IgD-negative memory B cell (primary cell): ENCODE measurements at regions not wholly inside any gene's neighbourhood (a gene's known extent, or its start where the extent isn't known, plus 50 kb on each side); places are given as distances from the start of the nearest gene placed in this dataset.
A peak's percentile ranks its signal among the peaks of the same experiment; 100 is the strongest.

Experiments used
- H3K27ac Mint-ChIP-seq, 3 donors: one replicate each; pipeline ENCODE4 v1.8.0; 2020 to 2022; ENCODE audit warnings: mild to moderate bottlenecking in 3 of 3, mixed read lengths in 3 of 3, moderate library complexity in 1 of 3
- H3K27me3 Mint-ChIP-seq: one replicate; pipeline ENCODE4 v1.8.0; 2021; ENCODE audit warnings: mixed read lengths
- H3K36me3 Mint-ChIP-seq: one replicate; pipeline ENCODE4 v1.8.0; 2020; ENCODE audit warnings: mild to moderate bottlenecking, mixed read lengths
- H3K4me1 Mint-ChIP-seq, 3 donors: one replicate each; pipeline ENCODE4 v1.8.0; 2020 to 2022; ENCODE audit warnings: mixed read lengths in 3 of 3, mild to moderate bottlenecking in 1 of 3
- H3K4me3 Mint-ChIP-seq, 4 donors: one replicate each; pipeline ENCODE4 v1.8.0; 2020 to 2022; ENCODE audit warnings: mild to moderate bottlenecking in 4 of 4, mixed read lengths in 4 of 4, moderate library complexity in 3 of 4
- H3K9me3 Mint-ChIP-seq, 3 donors: one replicate each; pipeline ENCODE4 v1.8.0; 2020 to 2021; ENCODE audit warnings: mixed read lengths in 3 of 3, mild to moderate bottlenecking in 1 of 3

DNA sequence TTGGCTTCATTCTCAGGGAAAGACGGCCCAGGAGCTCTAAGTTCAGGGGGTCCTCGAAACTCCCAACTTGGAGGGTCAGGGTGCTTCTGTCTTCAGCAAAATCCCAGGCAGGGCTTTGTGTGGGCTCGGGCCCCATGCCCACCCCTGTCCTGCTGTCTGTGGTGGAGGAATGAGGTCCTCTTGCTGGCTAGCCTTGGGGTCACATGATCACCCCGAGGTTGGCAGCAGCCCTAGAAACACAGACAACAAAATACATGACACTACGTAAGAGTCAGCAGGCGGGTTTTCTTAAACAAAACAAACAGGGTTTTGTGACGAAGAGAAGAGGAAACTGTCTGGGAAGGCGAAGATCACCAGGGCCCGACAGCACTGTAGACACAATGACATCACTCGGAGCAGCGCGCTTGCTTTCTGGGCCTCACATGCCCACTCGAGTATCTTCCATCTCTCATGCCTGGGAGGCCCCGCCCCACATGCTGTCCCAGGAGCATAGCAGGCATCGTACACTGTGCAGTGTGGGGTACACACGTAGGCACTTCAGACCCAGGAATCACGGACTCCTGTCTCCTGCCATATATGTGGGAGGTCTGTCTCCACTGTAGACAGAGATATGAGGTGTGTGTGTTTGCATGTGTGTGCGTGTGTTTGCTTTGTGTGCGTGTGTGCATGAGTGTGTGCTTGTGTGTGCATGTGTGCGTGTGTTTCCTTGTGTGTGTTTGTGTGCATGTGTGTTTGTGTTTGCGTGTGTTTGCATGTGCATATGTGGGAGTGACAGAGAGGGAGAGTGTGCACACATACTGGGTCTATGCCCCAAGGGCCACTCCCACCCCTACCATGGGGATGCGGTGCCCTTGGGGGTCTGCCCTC, 94.7 kb downstream of the SIK1 start:
- H3K4me3 Mint-ChIP-seq: peak overlapping the region in 1 of 4 donors; percentile 30
- peaks cover 0 to 6% (median 4%) of the 10 kb centered on the region in 3 donors for H3K4me1 Mint-ChIP-seq
- peaks cover 0 to 3% (median 0%) of the 10 kb centered on the region in 3 donors for H3K9me3 Mint-ChIP-seq
- no peaks in the 10 kb centered on the region for H3K36me3 Mint-ChIP-seq
- H3K27ac Mint-ChIP-seq: no peak overlapping the region
- H3K27me3 Mint-ChIP-seq: no peaks in the 10 kb centered on the region

DNA sequence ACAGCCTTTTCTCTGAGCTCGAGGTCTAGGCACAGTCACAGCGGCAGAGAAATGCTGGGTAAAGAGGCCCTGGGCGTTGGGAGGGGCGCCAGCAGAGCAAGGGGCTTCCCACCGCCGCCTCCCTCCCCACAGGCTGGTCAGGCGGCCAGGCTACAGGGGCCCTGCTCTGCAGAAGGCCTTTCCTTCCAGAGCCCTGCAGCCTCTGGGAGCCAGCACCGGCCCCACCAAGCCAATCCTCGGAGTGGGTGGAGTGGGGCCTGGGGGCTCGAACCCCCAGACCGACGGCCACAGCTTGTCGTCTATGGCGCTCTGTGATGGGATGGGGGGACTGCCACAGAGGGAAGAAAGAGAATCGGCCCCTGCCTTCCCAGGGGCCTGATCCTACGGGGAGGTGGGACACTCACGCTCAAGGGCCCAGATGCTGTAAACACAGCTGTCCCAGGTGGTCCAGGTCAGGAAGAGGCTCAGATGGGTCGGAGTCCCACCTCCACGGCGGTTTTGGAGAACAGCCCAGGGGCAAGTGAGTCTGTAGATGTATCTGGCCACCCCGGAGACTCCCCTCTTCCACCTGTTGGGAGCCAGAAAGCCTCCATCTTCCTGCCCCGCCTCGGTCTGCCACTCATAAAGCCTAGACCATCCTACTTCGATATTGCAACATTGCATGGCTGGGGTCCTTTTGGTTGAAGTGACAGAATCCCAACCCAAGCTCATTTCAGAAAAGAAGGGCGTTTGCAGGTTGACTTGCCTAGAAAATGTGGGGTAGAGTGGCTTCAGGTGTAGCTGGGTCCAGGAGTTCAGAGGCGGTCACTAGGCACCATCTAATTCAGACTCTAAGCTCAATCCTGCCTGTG, 95.6 kb downstream of the SIK1 start:
- H3K9me3 Mint-ChIP-seq: no peaks in the 10 kb centered on the region
- H3K4me3 Mint-ChIP-seq: no peak overlapping the region
- no peaks in the 10 kb centered on the region for H3K36me3 Mint-ChIP-seq
- no peak overlapping the region for H3K27ac Mint-ChIP-seq
- no peaks in the 10 kb centered on the region for H3K27me3 Mint-ChIP-seq
- peaks cover 0 to 6% (median 5%) of the 10 kb centered on the region in 3 donors for H3K4me1 Mint-ChIP-seq

DNA sequence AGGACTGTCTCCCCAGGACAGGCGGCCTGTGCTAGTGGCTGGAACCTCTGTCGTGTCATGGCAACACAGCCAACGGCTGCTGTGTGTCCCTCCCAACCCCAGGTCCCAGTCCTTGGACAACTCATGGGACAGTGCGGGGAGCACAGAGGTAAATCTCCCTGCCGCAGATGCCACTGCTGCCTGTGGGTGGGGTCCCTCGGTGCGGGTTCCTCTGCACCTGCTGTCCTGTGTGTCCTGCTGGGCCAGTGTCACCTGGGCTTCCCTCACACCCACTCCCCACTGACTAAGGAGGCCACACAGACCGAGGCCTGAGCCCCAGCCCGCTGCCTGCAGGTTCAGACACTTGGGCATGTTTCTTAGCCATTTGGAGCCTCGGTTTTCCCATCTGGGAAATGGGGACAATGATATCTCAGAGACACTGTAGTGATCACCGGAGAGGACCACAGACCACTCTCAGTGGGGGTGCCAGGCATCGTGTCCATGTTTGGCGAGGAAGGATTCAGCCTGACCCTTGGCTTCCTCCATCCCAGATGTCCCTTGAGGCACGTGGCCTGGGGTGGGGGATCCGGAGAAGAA, 96.5 kb downstream of the SIK1 start:
- no peaks in the 10 kb centered on the region for H3K9me3 Mint-ChIP-seq
- peaks cover 5 to 12% (median 11%) of the 10 kb centered on the region in 3 donors for H3K4me1 Mint-ChIP-seq
- no peak overlapping the region for H3K4me3 Mint-ChIP-seq
- H3K27ac Mint-ChIP-seq: no peak overlapping the region
- H3K27me3 Mint-ChIP-seq: no peaks in the 10 kb centered on the region
- no peaks in the 10 kb centered on the region for H3K36me3 Mint-ChIP-seq

DNA sequence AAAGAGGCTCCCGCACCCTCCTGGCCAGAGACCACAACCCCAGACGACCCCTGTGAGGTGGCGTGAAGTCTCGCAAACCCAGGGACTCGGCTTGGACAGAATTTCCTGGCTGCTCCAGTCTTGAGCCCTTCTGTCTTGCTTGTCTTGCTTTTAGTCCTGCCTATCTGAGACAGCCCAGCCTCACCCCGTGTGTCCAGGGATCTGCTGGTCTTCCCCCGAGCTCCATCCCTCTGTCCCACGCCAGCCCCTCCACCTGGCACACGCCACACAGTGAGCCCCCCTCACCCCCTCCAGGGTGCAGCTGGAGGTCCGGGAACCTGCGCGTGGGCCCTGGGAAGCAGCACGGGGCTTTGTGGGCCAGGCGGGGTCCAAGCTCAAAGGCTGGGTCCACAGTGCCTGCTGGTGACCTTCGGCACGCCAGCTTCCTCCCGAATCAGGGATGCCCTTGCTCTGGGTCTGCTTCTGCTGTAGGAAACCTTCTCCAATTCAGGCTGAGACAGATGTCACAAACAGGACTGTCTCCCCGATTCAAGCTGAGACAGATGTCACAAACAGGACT, 97.1 kb downstream of the SIK1 start:
- Mint-ChIP-seq H3K27me3 (no peaks in the 10 kb centered on the region), H3K9me3 (no peaks in the 10 kb centered on the region), H3K4me3 (no peak overlapping the region), H3K27ac (no peak overlapping the region), H3K36me3 (no peaks in the 10 kb centered on the region), H3K4me1 (peaks cover 5 to 12% (median 12%) of the 10 kb centered on the region in 3 donors)

DNA sequence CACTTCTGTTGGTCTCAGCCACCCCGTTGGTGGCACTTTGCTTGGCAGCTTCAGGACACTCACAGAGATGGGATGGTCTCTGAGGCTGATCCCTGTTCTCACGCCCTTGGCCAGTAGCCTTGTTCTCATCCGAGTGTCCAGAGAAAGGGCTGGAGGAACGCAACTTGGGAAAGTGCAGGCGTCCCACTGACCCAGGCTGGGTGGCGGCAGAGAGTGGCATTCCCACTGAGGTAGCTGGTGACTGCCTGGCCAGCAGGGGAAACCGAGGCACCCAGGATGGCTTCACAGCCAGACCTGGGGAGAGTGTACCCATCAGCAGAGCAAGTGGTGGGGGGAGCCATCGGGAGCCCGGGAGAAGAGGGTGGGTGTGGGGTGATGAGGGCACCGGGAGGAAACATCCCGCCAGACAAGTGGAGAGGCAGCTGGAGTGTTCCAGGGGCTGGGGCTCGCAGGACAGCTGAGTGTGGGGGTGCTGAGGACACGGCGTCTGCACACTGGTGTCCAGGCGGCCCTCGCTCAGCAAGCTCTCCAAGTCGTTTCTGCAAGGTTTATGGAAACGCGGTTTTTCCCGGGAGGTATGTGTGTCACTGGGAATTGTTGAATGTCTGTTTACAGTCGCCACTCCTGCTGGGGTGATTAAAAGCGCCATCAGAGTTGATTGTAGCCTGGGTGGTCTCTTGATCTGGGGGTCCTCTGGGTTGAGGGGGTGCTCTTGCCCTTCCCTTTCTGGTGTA, 97.8 kb downstream of the SIK1 start:
- Mint-ChIP-seq H3K4me1 (peaks cover 5 to 12% (median 9%) of the 10 kb centered on the region in 3 donors), H3K4me3 (no peak overlapping the region), H3K27ac (no peak overlapping the region), H3K27me3 (no peaks in the 10 kb centered on the region), H3K36me3 (no peaks in the 10 kb centered on the region), H3K9me3 (no peaks in the 10 kb centered on the region)

DNA sequence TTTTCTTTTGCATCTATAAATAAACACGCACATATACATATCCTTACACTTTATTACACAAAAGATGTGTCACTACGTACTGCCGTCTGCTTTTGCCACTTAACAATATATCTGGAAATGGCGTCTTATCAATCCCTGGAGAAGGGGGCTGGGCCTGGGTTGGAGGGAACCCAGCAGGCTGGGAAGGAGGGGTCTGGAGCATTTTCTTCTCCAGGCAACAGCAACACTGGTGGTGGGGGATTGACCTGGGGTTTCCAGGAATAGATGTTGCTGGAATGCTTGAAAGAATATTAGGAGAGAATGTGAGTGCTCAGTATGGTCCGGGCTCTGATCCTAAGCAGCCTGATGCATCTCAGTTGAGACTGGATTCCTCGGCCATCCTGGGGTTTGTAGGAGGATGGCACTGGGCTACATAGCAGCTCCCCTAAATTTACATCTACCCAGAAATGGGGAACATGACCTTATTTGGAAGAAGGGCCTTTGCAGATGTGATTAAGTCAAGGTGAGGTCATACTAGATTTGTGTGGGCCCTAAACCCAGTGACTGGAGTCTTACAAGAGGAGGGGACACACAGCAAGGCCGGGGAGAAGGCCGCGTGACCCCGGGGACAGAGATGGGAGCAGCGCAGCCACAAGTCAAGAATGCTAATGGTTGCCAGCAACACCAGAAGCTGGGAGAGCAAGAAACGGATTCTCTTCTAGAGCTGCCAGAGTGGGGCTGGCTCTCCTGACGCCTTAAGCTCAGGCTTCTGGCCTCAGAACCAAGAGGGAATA, 98.6 kb downstream of the SIK1 start:
- peak overlapping the region in 2 of 3 donors; percentile 1 to 64 for H3K27ac Mint-ChIP-seq
- peaks cover 5 to 12% (median 9%) of the 10 kb centered on the region in 3 donors for H3K4me1 Mint-ChIP-seq
- H3K4me3 Mint-ChIP-seq: no peak overlapping the region
- H3K27me3 Mint-ChIP-seq: no peaks in the 10 kb centered on the region
- H3K36me3 Mint-ChIP-seq: no peaks in the 10 kb centered on the region
- no peaks in the 10 kb centered on the region for H3K9me3 Mint-ChIP-seq

DNA sequence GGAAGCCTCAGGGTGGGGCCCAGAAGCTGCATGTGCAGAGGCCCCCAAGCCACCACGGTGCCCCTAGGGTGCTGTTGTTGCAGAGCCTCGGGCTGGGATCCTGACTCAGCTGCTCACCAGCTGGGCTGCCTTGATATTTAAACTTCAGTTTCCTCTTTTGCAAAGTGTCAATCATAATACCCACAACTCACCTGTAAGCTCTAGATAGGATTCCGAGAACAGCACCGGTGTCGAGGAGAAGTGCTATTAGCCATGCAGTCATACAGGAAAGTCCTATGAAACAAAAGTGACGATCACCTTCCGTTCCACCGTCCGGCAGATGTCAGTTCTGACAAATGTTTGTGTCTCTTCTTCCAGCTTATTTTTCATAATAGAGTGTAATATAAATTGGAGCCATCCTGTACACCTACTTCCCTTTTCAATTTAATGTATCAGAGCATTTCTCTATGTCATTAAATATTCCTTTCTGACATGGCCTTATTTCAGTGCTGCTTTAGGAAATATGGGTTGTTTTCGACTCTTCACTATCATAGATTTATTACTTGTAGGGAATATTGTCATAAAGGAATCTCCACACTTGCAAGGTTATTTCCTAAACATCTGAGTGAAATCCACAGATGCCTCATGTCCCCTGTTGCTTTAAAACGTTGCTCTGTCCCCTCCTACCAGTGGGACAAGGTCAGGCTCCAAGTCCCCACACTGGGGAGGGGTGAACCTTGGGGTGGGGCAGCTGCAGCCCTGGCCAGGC, 100.8 kb downstream of the SIK1 start:
- Mint-ChIP-seq H3K36me3 (no peaks in the 10 kb centered on the region), H3K4me3 (peak overlapping the region in 1 of 4 donors; percentile 43), H3K9me3 (no peaks in the 10 kb centered on the region), H3K4me1 (peaks cover 5 to 12% (median 8%) of the 10 kb centered on the region in 3 donors), H3K27ac (peak overlapping the region in 1 of 3 donors; percentile 97), H3K27me3 (peaks cover 2% of the 10 kb centered on the region)

DNA sequence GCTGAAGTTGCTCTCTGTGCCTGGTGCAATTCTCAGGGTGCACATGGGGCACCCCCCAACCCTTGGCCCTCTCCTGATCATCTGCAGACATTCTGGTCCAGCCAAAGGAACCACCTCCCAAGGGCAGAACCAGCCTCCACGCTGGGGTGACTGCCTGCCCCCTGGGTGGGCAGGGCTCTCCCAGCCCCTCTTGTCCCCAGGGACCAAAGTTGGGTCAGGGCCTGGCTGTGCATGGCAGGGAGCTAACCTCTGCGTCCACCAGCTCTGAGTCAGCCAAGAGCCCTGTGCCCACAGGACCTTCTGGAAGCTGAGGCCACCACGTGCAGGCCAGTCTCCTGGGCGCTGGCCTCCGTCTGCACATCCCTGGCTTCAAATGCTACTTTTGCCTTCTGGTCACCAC, 101.9 kb downstream of the SIK1 start:
- Mint-ChIP-seq H3K36me3 (no peaks in the 10 kb centered on the region), H3K9me3 (no peaks in the 10 kb centered on the region), H3K27ac (peak overlapping the region in 1 of 3 donors; percentile 97), H3K4me3 (no peak overlapping the region), H3K4me1 (peaks cover 5 to 12% (median 10%) of the 10 kb centered on the region in 3 donors), H3K27me3 (peaks cover 2% of the 10 kb centered on the region)

DNA sequence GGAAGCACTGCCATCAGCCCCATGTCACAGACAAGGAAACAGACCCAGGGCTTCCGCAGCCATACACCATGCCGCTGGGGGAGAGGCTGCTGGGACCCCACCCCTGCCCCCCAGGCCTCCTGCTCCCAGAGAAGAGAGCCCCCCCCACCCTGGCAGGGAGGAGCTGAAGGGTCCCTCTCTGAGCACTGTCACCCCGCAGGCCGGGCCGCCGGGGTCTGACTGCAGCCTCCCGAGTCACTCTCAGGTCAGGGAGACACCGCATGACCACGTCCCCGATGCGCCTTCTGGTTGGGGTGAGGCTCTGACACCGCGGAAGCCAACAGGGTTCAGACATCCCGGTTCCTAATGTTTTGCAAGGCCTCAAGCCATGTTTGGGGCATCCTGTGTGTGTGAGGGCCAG, 102.3 kb downstream of the SIK1 start:
- Mint-ChIP-seq H3K9me3 (no peaks in the 10 kb centered on the region), H3K27ac (no peak overlapping the region), H3K4me1 (peaks cover 5 to 13% (median 12%) of the 10 kb centered on the region in 3 donors)

DNA sequence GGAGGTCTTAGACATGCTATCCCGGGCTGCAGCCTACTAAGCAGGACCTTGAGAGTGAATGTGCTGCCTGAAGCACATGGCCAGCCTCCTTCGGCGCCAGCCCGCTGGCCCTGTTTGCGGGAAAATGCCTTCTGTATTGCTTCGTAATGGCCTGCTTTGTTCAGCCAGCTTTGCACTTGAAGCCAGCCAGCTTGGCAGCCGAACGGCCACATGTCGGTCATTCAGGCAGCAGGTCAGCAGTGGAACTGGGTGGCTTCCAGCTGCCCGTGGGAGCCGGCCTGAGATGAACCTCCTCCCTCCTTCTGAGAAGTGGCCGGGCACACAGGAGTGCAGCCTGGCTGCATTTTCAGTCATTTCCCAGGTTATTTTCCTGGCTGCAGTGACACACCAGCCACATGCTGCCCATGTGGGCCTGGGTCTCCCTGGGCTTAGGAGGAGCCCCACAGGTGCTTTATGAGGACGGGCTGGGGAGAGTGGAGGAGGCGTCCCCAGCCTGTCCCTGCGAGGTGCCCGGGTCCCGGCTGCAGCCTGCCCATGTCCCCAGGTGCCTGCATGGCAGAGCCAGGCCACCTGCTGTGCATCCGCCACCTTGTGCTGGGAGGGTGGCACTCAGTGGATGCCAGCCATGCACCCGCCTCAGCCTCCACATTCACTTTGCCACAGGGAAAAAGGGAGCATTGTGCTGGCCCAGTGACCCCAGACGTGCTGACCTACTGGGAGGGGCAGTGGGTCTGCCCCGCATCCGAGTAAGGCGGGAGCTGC, 103.5 kb downstream of the SIK1 start:
- no peaks in the 10 kb centered on the region for H3K36me3 Mint-ChIP-seq
- H3K27ac Mint-ChIP-seq: peak overlapping the region in 1 of 3 donors; percentile 64
- H3K27me3 Mint-ChIP-seq: peaks cover 7% of the 10 kb centered on the region
- peaks cover 0 to under 1% (median 0%) of the 10 kb centered on the region in 3 donors for H3K9me3 Mint-ChIP-seq
- H3K4me3 Mint-ChIP-seq: no peak overlapping the region
- H3K4me1 Mint-ChIP-seq: peaks cover 10 to 23% (median 23%) of the 10 kb centered on the region in 3 donors

More for the DNA sequence above, 102.3 kb downstream of the SIK1 start:
- Mint-ChIP-seq H3K4me3 (no peak overlapping the region), H3K27me3 (peaks cover 2% of the 10 kb centered on the region), H3K36me3 (no peaks in the 10 kb centered on the region)

DNA sequence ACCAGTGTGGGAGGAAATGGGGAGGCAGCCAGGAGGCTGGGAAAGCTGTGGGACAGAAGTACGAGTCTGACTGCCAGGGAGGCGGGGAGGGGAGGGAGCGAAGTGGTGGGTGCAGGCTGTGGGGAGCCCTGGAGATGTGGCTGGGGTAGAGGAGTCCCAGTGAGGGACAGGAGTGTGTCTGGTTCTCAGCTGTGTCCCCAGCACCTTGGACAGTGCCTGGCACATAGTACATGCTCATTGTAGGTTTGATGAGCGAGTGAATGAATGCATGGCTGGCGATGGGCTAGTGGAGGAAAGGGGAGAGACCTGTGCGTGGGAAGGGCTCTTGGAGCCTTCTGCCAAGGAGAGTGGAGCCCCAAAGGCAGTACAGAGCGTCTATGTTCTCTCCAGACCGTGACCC, 104.1 kb downstream of the SIK1 start:
- peaks cover 0 to 2% (median 0%) of the 10 kb centered on the region in 3 donors for H3K9me3 Mint-ChIP-seq
- peak overlapping the region in 1 of 3 donors; percentile 64 for H3K27ac Mint-ChIP-seq
- H3K36me3 Mint-ChIP-seq: no peaks in the 10 kb centered on the region
- no peak overlapping the region for H3K4me3 Mint-ChIP-seq
- peaks cover 7% of the 10 kb centered on the region for H3K27me3 Mint-ChIP-seq
- peaks cover 11 to 24% (median 18%) of the 10 kb centered on the region in 3 donors for H3K4me1 Mint-ChIP-seq

DNA sequence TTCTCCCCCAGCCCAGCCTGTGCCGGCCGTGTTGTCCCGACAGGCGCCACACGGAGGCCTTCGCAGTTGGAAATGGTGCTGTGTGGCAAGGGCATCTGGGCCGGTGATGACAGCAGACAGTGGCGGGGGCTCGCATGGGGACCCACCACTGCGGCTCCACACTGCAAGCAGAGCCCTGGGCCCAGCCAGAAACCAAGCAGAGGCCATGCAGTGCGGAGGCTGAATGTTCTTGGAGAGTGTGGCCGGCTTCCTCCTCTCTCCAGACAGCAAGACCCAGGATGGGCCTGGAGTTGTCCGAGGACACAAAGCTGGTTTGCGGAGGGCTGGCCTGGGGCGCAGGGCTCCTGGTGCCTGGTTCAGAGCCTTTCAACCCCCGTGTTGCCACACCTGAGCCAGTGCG, 104.6 kb downstream of the SIK1 start:
- Mint-ChIP-seq H3K4me1 (peaks cover 11 to 24% (median 18%) of the 10 kb centered on the region in 3 donors), H3K27ac (no peak overlapping the region), H3K9me3 (peaks cover 0 to 2% (median 0%) of the 10 kb centered on the region in 3 donors), H3K4me3 (no peak overlapping the region), H3K36me3 (no peaks in the 10 kb centered on the region), H3K27me3 (peaks cover 10% of the 10 kb centered on the region)
